ENCODE measurements at regions not wholly inside any gene's neighbourhood (a gene's known extent, or its start where the extent isn't known, plus 50 kb on each side); places are given as distances from the start of the nearest gene placed in this dataset.

- TF ChIP-seq ZNF274 (IDR thresholded peaks at IDR 0.05; ENCODE audit: low read depth, low read length) (no peak), YY1 (IDR thresholded peaks at IDR 0.05; ENCODE audit: insufficient read depth, insufficient read length) (no peak)
Observed at GRCh38 chr7:153043440-153043839, 283.9 kb downstream of the ACTR3B start.

All from NT2/D1 (cell line).